ENCODE measurements at regions not wholly inside any gene's neighbourhood (a gene's known extent, or its start where the extent isn't known, plus 50 kb on each side); places are given as distances from the start of the nearest gene placed in this dataset.
A peak's percentile ranks its signal among the peaks of the same experiment; 100 is the strongest.

DNA sequence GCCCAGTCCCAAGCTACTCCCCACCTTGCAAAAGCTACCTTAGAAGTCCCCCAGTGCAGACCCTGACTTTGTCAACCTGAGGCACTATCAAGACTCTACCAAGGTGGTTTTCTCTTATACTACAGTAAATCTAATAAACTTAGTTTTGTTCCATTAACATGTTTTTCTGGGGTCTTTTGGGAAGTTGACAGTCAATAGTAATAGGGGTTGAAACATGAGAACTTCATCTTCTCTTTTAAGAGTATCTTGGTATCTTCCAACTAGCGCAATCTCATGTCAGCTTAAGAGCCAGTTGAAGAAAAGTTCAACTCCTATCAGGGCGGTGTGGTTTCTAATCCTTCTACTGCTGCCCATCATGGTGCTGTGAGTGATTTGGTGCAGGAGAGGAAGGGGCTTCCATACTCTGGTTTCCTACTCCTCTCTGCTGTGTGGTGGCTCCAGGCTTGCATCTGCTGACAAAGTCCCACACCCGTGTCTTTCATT, 164.2 kb downstream of the FOXA2 start:
- DNase-seq (ENCODE audit: low read depth), result no peak
- in situ Hi-C loops (cut with HindIII; ENCODE audit: low pct_unique_long_range_greater_than_20kb, low sequenced_read_pairs), result no loop called here

DNA sequence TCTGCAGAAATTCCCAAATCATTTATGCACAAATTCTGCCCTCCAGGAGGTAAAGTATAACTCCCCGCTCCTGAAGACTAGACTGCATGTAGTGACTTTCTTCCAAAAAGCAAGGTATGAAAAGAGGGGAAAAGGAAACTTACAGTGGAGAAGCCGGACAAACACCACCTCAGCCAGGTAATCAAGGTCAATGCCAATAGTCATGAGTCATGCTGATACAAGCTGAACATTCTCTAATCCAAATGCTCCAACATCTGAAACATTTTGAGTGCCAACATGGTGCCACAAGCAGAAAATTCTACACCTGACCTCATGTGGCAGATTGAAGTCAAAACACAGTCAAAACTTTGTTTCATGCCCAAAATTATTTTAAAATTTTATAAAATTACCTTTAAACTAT, 165.6 kb downstream of the FOXA2 start:
- DNase-seq (ENCODE audit: low read depth), result no peak
- in situ Hi-C loops (cut with HindIII; ENCODE audit: low pct_unique_long_range_greater_than_20kb, low sequenced_read_pairs), result no loop called here

DNA sequence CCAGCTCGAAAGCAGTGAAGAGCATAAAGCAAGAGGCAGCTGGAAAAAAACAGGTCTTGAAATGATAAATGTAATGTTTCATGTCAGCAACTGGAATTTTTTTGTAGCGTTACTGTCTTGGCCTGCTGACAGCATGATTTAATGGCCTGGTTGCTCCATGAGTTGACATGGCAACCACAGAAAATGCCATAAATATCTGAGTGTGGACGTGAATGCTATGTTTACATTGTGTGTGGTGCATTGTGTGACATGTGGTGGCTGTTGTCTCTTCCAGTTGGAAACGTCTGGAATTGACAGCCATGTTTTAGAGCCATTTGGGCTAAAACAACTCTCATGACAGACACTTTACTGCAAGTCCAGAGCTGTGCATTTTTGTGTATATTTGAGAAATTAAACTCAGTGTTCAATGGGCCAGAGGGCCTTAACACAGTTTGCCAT, 170.0 kb downstream of the FOXA2 start:
- in situ Hi-C loops (cut with HindIII; ENCODE audit: low pct_unique_long_range_greater_than_20kb, low sequenced_read_pairs), result no loop called here

DNA sequence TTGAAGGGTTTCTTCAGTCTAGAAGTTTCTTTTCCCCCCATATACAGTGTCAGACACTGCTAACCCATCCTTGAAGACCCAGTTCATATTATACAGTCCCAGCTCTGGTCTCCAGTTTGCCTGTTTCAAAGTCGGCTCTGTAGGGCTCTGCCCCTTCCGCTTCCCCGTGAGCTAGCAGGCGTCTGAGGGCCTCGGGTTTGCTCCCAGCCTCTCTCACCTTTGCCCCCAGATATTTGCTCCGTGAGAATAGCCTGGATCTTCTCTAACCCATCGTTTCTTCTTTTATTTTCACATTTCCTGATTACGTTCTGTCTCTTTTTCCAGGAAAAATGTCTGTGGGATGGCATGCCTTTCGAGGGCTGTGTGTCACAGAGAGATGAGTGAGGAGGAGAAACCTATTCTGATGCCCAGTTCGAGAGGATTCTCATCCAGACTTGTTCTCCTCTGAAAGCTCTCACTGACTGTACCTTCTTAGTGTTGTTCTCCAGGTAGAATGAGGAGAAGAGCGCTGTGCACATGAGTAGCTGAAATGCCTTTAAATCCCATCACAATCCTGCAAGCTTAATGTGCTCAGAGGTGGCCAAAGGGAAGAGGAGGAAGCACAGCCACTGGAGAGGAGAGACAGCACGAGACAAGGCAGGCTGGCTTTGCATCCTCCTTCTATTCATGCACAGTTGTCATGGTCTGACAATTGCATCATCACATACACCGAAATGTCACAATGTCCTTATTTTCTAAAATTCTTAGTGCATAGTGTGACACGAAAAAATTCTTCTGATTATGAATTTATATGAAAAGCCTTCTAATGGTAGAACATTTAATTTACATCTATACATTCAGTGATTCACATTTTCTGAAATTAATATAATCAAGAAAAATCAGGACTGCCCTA, 171.1 kb downstream of the FOXA2 start:
- no peak for DNase-seq (ENCODE audit: low read depth)
- in situ Hi-C loops (cut with HindIII; ENCODE audit: low pct_unique_long_range_greater_than_20kb, low sequenced_read_pairs), result no loop called here

More for the DNA sequence above, 170.0 kb downstream of the FOXA2 start:
- no peak for DNase-seq (ENCODE audit: low read depth)

DNA sequence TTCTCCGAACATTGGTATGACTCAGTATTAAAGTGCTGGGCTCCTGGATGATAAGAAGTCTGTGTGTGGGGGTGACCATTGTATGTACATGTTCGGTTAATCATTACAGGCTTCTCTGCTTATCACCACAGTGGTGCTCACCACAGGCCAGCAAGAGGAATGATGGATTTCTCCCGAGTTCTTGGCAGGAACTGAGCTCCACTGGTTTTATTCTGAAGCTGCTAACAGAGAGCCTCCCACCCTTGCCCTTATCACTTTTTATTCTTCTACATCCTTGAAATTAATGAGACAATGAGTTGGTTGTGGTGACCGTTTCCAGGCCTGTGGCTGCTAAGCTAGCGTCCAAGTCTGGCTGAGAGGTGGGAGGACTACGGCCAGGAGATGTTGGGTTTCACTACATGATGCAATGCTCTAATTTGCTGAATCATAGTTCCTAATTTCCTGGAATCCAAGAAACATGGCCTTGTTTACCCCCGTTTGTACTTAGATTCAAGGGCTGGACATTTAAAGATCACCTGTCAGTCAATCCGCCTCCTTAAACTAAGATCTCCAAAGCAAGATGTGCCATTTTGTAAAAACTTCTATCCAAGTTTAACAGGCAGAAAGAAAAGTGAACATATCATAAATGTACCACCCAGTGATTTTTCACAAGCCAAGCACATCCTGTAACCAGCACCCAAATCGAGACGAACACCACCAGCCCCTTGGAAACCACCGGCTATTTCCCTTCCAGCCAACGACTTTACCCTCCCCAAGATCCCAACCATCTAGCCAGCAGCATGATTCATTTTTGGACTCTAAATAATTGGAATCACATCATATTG, 172.5 kb downstream of the FOXA2 start:
- peak; percentile 96 for DNase-seq (ENCODE audit: low read depth)
- in situ Hi-C loops (cut with HindIII; ENCODE audit: low pct_unique_long_range_greater_than_20kb, low sequenced_read_pairs), result no loop called here

DNA sequence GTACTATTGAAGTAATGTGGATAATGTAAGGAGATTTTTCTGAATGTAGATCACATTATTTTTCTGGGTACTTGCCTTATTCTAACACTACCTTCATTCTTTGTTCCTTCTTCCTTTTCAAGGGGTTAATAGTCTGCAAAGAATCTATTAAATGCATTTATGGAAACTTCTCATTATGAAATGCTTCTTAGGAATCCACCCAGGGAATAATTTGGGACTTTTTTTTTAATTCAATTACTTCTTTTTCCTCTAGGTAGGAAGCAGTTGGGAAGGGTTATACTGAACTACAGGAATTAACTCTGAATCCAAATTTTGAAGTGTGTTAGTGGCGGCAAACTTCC, 173.1 kb downstream of the FOXA2 start:
- in situ Hi-C loops (cut with HindIII; ENCODE audit: low pct_unique_long_range_greater_than_20kb, low sequenced_read_pairs), result no loop called here
- no peak for DNase-seq (ENCODE audit: low read depth)

DNA sequence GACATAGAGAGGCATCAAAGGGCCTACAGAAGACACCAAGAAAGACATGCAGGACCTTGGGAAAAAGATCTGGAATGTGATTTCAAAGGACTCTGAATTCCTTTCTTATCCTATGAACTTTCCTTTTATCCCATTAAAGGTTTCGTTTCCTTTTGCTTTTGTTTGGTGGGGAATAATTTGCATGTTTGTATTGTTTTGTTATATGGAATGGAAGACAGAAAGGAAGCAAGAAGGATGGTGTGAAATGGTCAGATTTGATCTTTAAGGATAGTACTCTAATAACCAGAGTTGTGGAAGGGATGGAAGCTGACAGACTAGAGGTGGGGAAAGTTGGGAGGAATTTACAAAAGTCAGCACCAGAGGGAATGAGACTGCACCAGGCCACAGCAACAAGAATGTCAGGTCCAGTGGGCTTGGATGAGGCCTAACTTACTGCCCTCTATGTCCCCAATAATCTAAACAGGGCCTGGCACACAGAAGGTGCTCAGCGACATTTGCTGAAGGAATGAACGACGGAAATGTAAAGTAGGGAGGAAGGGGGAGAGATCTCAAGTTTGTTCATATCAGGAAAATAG, 173.7 kb downstream of the FOXA2 start:
- in situ Hi-C loops (cut with HindIII; ENCODE audit: low pct_unique_long_range_greater_than_20kb, low sequenced_read_pairs), result no loop called here
- DNase-seq (ENCODE audit: low read depth), result no peak

DNA sequence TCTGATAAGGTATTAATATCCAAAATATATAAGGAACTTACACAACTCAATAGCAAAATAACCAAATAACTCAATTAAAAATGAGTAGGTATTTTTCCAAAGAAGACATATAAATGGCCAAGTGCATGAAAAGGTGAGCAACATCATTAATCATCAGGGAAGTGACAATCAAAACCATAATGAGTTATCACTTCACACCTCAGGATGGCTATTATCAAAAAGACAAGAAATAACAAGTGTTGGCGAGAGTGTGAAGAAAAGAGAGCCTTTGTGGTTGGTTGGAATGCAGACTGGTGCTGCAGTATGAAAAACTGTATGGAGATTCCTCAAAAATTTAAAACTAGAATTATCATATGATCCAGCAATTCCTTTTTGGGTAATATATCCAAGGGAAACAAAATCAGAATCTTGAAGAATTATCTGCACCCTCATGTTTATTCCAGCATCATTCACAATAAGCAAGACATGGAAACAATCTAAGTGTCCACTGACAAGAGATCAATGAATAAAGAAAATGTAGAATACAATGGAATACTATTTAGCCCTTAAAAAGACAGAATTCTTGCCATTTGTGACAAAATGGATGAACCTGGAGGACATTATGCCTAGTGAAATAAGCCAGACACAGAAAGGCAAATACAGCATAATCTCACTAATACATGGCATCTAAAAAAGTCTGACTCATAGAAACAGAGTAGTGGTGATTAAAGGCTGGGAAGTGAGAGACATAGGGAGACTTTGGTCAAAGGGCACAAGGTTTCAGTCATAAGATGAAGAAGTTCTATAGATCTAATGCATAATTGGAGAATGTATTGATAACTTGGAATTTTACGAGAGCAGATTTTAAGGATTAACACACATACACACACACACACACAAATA, 175.6 kb downstream of the FOXA2 start:
- in situ Hi-C loops (cut with HindIII; ENCODE audit: low pct_unique_long_range_greater_than_20kb, low sequenced_read_pairs), result no loop called here
- DNase-seq (ENCODE audit: low read depth), result no peak

DNA sequence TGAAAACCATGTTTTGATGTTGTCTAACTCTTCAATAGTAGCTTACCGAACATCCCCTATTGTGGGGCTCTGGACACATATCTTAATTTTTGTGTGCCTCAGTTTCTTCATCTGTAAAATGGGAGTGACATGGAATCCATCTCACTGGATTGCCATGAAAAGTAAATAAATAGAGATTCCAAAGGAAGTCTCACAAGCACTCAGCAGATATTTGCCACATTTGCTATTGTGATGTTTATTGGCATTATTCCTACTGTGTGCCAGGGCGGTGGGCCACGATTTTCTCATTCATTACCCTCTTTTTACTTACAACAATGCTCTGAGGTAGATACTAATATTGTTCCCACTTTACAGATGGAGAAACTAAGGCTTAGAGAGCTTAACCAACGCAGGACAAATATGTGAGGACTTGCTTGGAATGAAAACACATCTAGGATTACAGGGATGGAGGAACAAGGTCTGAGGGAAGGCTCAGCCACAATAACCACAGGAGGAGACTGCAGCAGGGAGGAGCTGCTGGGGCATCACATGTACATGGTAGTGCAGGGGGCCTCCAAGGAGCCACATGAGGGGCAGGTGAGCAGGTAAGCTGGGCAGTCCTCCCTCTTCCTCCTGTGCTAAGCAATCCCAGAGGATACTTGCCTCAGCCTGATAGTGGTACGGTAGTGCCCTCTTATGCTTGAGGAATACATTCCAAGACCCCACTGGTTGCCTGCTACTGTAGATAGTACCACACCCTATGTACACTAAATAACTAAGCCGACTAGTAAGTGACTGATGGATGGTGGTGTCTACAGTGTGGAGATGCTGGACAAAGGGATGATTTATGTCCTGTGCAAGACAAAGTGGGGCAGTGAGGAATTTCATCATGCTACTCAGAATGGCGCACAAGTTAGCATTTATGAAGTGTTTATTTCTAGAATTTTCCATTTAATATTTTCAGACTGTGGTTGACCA, 176.9 kb downstream of the FOXA2 start:
- no peak for DNase-seq (ENCODE audit: low read depth)
- in situ Hi-C loops (cut with HindIII; ENCODE audit: low pct_unique_long_range_greater_than_20kb, low sequenced_read_pairs), result no loop called here

DNA sequence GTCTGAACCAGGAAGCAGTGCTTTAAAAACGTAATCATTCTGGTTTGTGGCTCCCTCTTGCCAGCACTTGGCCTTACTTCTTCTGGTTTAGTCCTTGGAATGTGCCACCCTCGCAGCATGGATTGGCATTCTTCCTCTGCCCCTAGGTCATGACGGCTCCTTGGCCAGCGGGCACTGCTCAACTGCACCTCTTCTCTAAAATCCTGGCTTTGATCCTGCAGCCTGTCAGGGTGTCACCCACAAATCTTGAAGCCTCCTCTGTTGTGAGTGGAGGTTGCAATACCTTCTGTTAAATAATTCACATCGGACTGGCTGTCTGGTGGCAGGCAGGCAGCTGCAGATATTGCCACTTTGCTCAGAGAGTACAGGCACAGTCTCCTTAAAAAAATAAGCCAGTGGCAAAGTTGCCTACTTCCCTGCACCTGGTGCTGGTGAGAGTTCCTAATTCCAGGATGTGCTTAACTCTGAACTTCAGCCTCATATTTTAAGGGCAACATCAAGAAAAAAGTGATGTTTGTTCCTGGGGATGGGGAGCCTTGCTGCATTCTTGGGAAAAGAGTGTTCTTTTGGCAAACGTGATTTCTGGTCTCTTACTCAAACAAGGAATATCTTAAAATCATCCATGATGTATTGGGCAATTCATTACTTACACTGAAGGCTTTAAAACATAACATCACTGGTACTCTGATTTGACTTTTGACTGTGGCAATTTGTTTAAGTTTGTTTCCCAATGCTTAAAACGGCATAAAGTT, 179.8 kb downstream of the FOXA2 start:
- in situ Hi-C loops (cut with HindIII; ENCODE audit: low pct_unique_long_range_greater_than_20kb, low sequenced_read_pairs), result no loop called here
- DNase-seq (ENCODE audit: low read depth), result no peak

DNA sequence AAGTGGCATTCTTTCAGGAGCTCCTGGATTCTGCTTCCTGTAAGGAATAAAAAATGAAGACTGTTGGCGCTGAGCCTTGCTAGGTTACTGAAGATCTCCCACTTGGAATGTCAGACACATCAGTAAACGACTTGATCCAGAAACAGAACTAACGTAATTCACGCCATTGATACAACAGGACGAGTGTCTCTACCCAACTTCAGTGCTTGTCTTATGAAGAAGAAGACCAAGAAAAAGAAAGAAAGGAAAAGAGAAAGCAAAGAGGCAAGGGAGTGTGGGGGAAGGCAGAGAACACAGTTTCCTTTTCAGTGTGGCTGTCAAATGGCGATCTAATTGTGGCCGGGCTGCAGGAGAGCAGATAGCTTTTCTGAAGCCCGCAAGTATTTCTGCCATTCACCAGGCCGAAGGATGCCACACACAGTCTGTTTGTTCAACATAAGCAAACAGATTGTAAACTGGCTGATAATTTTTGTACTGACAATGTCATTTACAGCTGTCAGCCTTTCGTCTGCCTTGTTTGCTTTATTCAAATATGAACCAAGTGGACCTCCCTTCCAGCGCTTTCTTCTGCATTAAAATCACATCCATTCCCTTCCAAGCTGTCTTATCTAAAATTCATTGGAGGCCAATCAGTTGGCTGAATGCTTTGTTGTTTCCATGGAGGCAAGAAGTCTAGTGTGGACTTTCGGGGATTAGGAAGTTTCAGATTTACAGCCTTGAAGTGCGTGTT, 180.6 kb downstream of the FOXA2 start:
- in situ Hi-C loops (cut with HindIII; ENCODE audit: low pct_unique_long_range_greater_than_20kb, low sequenced_read_pairs), result no loop called here
- no peak for DNase-seq (ENCODE audit: low read depth)

DNA sequence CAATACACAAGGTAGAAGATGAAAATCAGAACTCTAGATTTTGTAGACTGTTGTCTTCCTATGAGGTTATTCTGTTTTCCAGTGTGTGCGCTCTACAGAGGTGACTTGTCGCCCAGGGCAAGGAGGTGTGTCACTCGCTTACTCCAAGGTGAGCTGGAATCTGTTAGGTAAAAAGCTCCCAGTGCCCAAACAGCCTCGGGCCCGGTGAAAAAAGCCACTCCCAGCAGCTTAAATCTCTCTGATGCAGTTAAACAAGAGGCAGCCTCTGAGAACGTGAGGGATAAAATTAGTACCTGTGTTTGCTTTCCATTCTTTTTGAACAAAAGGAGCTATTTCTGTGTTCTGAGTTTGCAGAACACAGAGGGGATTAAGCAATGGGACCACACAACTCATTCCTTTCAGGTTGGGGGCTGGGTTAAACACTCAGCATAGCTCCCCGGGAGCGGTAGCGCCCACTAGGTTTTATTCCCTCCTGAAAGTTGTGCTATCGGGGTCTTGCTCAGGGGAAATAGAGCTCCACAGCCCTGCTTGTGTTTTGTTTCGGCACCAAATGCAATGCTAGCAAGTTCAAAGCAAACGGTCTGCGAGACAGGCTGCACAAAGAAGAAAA, 181.2 kb downstream of the FOXA2 start:
- in situ Hi-C loops (cut with HindIII; ENCODE audit: low pct_unique_long_range_greater_than_20kb, low sequenced_read_pairs), result no loop called here
- DNase-seq (ENCODE audit: low read depth), result no peak

DNA sequence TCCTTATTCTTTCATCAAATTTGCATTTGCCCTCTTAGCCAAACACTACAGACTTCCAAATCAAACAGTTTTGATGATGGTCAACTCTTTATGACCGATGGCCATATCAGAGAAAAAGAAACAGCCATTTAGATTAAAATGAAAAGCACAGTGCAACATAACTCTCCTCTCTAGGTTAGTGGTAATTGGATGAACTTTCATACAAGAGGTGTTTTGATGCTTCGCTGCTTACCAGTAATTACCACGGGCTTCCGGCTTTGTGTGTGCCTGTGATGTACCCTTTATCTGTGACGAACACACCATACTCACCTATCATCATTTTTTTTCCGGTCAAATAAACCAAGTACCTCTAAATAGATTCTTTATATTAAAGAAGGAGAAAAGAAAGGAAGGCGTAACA, 181.8 kb downstream of the FOXA2 start:
- no peak for DNase-seq (ENCODE audit: low read depth)
- in situ Hi-C loops (cut with HindIII; ENCODE audit: low pct_unique_long_range_greater_than_20kb, low sequenced_read_pairs), result no loop called here

DNA sequence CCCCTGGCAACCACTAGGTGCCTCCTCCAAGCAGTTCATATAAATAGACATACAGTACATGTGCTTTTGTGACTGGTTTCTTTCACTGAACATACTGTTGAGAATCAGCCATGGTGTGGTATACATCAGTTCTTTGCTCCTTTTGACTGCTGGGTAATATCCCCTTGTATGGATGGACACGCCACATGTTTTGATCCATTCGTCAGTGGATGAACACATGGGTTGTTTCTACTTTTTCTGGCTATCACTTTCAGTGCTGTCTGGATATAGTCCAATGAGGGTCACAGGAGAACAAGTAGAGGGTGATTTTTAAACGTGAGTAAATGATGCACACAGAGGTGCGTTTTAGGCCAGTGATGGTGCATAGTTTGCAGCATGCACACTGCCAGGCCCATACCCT, 183.9 kb downstream of the FOXA2 start:
- in situ Hi-C loops (cut with HindIII; ENCODE audit: low pct_unique_long_range_greater_than_20kb, low sequenced_read_pairs), result no loop called here
- DNase-seq (ENCODE audit: low read depth), result no peak

DNA sequence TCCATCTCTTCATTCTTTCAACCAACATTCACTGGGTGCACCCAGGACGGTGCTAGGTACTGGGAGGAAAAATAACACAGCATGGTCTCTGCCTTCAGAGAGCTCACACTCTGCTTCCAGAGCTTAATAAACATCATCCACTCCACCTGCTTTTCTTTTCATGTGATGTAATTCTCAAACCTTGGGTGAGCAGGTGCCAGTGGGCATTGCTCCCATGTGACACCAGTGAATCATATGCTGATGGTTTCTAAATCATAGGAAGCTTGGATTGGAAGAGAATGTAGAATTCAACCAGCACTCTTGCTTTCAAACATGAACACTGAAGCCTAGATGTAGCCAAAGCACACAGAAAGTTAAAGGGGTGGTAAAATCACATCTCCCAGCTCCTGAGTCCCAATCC, 189.8 kb downstream of the FOXA2 start:
- in situ Hi-C loops (cut with HindIII; ENCODE audit: low pct_unique_long_range_greater_than_20kb, low sequenced_read_pairs), result no loop called here
- no peak for DNase-seq (ENCODE audit: low read depth)

DNA sequence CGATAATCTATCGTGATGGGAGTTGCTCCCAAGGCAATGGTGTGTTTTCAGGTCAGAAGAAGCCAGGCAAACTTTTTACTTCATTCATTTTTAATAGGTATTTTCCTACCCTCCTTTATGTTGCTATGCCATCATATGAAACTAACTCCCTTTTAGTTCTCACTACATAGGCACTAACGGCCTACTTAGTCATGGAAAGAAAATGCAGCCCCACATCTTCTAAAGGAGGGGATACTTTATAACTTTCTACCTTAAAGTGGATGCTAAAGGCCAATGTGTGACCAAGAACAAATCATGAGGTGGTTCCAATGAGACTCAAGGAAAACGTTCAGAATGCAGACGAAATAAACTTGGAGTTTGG, 193.8 kb downstream of the FOXA2 start:
- no peak for DNase-seq (ENCODE audit: low read depth)
- in situ Hi-C loops (cut with HindIII; ENCODE audit: low pct_unique_long_range_greater_than_20kb, low sequenced_read_pairs), result no loop called here
